NCI-H526 (cell line): ENCODE measurements at regions not wholly inside any gene's neighbourhood (a gene's known extent, or its start where the extent isn't known, plus 50 kb on each side); places are given as distances from the start of the nearest gene placed in this dataset.
"Not testable (repeated sequence)": the region's sequence is repeated elsewhere in the genome, so short reads cannot be mapped to it uniquely, and the experiment has no call there.

Experiments used
- DNase-seq, 2 experiments: peaks; one replicate each; lab custom pipeline; 2025; lab: John Stamatoyannopoulos, UW

DNA sequence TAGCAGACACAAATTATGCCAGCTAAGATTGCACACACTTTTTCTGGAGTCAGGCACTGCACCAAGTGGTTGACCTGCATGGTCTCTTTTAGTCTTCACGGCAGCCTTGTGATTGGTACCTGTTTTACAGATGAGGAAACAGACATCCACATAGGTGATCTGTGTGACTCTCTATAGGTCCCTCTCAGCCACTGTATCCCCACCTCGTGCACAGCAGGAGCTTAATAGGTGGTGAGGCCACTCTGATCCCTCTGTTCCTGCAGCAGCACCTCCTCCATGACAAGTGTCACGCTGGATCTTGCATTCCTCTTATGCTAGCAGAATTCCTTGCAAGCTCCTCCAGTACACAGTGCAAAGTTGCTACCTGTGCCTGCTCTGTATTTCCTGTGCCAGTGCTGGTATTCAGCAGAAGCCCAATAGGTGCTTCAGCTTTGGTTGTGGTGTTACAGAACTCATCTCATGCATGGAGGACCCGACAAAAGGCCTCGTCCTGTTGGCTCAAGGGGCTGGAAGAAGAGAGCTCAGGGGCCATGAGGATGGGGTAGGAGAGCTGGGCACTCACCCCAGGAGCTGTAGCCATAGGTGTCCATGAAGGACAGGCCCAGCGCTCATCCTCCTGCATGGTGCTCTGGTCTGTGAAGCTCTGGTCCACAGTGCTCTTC is 546.7 kb downstream of the PTPRU start:
- DNase-seq: no peak

DNA sequence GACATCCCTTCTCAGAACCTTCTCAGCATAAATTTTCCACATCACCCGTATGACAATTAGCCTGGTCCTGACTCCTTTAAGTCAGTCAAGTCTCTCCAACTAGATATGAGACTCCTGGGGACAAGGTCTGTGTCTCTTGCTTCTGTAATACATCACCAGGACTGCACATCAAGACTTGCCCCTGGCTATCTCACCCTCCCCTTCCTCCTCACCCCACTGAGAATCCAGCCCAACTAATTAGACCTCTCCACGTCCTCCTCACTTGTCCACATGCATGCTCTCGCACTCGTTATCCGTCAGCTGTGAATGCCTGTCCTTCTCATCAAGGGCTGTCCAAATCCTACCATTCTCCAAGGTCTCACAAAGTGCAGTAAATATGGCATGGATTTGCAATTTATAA is 542.8 kb downstream of the PTPRU start:
- no peak for DNase-seq

DNA sequence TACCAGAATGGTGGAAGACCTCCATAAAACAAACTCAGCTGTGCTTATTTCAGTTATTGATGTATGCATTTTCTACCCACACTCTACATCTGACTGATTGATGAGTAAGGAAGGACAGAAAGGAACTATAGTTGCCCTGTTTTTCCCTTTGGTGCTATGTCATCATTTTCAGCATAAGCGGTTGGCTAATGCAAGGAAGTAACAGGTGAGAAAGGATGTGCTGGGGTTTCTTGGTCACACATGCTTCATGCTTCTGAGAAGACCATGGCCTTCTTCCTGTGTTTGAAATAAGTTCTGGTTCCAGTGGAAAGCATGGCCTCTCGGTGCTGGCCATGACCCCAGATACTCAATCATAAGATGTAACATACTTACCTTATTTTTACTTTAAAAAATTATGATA is 541.2 kb downstream of the PTPRU start:
- DNase-seq: no peak

DNA sequence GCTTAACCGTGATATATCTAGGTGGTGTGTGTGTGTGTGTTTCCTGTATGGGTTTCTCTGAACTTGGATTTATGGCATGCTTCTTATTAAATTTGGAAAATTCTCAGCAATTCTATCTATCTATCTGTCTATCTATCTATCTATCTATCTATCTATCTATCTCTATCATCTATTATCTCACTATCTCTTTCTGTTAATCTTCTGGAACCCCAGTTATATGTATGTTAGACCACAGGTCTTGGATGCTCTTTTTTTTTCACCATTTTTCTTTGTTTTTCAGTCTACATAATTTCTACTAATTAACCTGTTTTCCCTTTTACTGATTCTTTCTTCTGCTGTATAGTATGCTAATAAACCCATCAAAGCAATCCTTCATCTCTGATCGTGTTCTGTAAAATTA is 538.0 kb downstream of the PTPRU start:
- no peak for DNase-seq

DNA sequence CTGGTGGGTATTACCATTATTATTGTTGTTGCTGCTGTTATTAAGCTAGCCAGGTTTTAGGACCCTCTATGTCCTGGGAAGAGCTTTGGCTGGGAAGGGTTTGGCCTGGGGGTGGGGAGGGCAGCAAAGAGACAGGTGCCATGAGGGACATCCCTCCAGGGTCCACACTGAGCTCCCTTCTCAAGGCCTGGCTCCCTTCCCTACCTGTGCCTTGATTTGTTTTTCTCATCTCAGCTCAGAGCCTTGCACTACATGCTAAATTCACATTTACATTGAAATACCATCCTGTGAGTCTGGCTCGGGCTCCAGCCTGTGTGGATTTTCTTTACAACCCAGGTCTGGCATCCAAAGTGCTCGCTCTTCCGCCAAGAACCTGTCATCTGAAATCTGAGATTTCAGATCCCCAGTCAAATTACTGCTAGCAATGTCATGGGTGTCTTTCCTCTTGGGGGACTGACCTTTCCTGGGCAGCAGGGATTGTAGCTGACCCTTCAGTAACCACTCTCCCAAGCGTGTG is 536.3 kb downstream of the PTPRU start:
- DNase-seq: no peak

DNA sequence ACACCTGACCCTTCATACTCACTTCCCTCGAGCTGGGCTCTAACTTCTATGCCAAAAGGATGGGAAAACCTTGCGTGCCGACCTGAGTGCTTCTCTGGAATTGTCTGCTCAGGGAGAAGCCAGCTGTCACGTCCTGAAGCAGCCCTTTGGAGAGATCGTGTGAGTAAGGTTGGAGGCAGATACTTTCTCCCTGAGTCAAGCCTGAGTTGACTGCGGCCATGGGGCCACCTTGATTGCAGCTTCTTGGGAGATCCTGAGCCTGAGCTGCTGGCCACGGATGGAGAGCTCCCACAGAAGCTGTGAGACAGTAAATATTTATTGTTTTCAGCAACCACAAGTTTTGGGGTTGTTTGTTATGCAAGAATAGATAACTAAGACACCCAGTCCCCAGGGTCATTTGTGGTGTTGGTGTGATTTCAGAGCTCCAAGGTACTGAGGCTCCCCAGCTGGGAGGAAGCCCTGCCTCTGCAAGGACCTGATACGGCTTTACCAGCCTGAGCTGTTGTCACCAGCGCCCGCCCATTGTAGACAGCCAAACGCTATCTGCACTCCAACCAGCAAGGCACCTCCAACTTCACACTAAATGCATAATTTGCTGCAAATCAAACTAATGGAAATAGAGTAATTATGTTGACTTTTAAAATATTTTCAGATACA is 531.6 kb downstream of the PTPRU start:
- no peak for DNase-seq

DNA sequence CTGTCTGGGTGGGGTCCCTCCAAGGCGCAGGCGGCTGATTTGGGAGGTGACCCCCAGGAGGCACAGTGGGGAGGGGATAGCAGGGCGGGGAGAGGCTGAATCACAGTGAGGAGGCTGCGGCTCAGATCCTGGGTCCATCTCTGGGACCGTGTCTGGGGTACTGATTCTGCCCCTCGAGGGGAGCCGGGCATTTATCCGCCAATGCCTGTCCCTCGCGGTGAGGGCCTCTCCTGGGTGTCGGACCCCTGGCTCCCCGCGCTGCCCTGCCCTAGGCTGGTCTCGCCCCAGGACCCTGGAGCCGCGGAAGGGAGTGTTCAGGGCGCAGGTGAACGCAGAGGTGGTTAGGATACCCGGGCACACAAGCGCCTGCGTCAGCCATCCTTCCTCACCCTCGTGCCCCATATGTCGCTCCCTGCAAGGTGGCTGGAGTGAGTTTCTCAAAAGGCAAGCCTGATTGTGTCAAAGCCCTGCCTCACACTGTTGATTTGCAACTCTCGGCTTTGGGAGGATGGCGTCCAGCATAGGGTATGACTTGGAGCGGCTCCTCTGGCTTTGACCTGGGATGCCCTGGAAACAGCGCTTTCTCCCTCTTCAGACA is 530.9 kb downstream of the PTPRU start:
- no peak for DNase-seq

DNA sequence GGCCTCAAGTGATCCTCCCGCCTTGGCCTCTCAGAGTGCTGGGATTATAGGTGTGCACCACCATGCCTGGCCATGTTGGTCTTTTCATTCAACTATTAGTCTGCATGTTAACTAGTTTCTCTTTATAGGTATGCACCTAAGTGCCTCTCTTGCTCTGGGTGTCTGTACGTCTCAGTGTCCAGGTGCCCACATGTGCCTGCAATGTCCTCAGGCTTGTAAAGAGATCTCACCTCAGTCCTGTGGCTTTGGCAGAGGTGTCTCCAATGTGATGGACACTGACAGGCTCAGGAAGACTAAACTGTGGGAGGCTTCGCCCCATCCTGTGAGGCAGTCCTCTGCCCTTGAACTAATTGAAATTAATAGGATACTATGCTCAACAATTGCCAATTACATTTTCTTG is 526.3 kb downstream of the PTPRU start:
- DNase-seq: no peak

DNA sequence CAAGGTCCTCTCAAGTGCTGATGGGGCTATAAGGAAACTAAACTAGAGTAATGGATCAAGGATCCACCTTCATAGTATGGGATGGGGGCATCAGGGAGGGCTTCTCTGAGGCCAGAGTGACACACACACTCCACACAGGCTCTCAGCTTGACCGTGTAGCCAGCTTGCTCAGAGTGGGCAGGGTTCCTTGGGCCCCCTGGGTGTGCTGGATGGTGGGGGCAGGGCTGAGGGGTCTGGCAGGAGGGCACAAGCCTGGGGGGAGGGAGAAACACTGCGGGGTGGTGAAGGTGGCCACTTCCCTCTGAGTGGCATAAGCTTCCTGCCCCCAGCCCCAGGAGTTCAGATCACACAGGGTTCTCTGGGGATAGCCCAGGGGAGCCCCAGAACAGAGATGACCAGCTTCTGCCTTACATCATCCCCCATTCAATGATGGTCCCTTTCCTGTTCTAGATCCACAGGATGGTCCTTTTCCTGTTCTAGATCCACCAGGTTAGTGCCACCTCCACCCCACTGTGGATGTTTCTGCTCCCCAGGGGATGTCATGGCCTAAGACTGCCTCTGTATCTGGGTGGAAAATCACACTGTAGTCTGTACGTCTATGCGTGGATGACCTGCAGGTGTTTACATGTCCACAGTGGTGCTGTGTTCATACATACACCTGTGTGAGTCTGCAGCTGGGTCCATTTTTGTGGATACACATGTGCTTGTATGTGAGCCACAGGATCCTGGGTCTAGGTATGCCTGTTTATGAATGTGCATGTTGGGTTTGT is 525.0 kb downstream of the PTPRU start:
- DNase-seq: no peak

DNA sequence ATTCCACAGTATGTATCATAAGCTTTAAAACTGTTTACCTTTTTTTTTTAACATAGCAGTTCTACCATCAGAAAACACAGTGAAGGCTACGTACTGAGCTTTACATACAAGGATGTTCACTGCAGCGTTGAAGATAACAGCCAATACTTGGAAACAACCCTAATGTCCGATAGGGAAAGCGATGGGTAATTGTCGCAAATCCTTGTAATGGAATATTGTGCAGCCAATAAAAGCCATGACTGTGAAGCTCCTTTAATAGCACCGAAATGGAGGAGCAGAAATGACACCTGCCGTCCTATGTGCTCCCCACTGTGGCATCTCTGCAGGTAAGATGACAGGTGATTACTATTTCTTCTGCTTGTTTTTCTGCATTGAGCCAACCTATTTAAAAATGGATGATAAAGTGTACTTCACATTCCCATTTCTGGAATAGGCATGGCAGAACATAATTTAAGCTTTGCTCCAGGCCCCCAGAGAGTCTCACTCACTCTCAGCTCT is 523.8 kb downstream of the PTPRU start:
- DNase-seq: no peak

DNA sequence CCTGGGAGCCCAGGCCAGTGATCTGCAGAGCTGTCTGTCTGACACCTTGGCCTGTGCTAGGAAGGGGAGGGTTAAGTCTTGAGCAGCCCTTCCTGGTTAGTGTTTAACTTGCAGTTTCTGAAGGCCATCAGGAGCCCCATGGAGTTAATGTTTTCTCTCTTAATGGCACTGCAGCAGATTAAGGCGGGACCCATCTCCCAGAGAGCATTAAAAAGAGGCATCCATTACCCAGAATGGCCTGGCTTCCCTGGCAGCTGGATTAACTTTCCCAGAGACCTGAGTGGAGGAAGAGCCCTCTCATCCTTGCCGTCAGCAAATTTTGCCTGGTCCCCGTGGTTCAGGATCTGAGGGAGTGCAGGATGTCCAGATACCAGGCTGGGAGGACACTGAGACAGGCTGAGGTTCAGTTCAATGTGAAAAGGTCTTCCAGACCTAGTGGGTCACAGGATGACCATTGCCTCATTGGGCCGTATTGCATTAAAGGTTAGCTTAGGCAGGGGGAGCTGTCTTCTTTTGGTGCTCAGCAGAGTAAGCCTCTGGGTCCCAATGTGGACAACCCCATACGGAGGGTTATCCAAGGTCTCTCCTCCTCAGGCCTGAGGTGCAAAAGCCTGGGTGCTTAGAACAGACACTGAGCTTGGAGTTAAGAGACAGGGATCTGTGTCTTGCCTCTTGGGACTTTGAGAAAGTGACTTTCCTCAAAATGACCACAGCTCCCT is 522.6 kb downstream of the PTPRU start:
- DNase-seq: no peak

DNA sequence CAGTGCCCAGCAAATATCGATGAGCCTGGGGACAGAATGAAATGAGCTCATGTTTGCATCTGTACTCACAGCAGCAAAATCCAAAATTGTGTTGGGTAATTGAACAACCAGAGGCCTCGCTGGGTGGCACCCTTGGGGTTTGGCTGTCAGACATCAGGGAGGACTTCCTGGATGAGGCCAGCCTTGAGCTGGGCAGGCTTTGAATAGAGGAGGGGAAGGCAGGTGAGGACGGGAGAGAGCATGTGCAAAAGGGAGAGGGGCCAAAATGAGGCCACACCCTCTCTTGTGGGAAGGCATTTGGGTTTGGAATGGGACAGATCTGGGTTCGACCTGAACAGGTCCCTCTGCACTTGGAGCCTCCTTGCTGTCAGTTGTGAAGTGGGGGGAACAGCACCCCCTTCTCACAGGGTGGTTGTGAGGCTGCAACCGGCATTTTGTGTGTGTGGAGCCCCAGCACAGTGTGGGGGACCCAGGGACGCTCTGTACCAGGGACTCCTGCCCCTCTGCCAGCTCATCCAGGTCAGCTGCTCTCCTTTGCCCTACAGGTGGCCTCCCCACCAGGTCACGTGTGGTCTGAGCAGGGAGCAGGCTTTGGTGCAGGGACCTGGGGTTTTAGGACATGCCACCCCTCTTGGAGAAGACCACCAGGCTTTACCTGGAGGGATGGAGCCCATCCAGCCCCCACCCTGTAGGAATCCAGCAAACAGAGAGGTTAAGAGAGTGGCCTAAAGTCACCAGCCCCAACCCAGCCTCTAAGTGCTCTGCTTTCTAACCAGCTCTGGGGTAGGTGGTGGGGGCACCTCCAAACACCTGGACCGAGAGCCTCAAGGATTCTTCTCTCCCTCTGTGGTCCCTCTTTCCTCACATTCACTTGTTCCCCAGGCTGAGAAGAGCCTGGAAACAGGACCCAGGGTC is 521.8 kb downstream of the PTPRU start:
- DNase-seq: no peak

DNA sequence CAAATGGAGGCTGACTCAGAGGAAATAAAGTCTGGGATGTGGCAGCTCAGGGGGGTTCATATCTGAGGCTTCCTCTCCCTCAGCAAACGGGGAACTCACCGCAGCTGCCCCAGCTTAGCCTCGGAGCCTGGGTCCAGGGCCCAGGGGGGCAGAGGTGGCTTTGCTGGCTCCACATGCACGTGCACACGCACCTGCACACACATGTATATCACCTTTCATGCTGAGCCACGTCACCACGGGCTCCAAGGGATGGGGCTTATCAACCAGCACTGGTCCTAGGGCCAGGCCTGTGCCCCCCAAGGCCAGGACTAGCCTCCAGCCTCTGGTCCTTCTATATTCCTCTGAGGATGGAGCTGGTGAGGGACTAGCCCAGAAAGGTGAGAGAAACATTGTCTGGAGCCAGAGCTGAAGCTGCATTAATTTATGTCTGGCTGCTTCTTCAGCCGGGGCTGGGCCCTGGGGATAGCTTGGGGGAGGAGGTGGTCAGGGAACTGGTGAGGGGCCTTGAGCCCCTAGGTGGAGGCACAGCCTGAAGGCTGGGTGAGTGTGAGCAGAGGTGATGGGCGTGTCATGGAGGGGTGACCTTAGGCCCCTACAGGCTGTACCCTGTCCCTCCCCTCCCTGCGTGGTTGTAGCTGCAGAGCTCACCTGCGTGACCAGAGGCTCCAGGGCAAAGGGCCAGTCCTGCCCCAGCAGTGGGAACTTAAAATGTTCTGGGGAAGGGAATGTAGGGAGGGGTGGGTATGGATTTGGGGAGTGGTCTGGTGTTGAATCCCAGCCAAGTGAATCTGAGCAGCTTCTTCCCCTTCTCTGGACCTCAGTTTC is 520.8 kb downstream of the PTPRU start:
- no peak for DNase-seq

DNA sequence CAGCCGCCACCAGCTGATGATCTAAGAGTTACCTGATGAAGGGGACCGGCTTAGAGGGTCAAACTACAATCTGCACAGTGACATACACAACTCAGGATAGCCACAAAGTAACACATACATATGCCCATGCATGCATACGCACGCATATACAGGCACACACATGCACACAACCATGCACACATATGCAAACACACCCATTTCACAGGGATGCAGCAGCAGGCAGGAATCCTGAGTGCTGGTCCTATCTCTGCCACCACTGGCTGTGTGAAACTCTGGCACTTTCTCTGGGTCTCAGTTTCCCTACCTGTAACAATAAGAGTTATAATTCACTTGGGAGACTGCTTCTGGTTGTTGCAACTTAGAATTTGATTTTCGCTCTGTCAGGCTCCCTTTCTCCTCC is 520.2 kb downstream of the PTPRU start:
- DNase-seq: no peak

DNA sequence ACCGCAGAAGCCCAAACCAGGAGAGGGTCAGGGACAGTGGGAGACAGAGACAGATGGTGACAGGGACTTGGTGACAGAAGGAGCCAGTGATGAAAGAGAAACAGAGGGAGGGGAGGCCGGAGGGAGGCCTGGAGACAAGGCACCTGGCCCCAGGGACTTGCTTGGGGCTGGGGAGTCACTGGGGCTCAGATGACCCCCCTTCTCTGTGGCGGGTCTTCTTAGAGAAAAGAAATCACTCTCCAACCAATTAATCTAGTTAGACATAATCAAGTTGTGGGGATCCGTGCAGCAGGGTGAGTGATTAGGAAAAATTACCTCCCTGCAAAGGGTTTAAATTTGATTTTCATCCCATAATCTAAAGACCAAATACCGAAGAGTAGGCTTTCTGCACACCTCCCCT is 519.8 kb downstream of the PTPRU start:
- no peak for DNase-seq

DNA sequence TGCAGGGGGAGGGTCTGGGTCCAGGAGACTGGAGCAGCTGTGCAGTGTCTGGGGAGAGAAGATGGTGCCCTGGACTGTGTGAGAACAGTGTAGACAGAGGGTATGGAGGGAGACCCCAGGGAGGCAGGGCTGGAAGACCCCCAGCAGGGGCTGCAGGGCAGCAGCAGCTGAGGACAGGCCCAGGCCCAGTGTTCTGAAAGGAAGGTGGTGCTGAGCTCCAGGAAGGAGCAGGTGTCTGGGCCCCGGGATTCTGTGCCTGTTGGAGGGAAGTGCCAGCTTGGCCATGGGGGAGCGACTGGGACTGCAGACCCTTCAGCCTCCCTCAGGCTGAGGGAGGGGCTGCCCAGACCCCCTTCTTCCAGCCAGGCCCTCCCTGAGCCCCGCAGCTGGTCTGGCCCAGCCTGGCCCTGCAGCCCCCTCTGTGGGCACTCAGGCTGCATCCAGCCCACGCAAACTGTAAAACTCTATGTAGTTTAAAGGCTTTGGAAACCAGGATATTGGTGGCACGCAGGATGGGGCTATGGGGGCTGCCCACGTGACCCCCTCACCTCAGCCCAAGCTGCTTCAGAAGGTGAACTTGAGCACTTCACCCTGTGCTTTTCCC is 519.2 kb downstream of the PTPRU start:
- DNase-seq: not testable (repeated sequence)

DNA sequence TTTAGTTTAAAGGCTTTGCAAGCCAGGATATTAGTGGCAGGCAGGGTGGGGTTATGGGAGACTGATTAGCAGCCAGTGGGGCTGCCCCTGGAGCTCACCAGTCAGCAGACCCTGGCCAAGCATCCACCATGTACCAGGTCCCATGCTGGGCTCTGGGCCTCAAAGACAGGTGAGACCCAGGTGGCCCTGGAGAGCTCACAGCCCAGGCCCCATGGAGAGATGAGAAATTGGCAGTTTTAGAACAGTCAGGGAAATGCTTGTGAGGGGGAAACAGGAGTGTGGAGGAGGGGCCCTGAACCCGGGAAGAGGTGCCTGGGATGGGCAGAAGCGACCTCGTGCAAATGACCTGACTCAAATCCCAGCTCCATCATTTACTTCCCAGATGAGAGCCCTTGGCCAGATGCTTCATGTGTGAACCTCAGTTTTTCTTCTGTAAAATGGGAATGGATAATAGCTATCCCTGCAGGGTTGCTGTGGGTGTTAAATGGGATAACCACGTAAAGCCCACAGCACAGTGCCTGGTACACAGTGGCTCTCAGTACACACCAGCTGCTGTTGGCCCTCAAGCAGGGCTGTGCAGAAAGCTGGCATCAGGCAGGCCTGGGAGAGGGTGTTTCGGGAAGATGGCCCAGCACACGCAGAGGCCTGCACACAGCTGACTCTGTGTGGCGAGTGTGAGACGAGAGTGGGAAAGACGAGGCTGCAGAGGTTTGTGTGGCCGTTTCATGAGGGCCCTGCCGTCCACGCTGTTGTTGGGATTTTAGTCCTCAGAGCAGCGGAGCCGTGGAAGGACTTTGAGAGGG is 518.5 kb downstream of the PTPRU start:
- no peak for DNase-seq

DNA sequence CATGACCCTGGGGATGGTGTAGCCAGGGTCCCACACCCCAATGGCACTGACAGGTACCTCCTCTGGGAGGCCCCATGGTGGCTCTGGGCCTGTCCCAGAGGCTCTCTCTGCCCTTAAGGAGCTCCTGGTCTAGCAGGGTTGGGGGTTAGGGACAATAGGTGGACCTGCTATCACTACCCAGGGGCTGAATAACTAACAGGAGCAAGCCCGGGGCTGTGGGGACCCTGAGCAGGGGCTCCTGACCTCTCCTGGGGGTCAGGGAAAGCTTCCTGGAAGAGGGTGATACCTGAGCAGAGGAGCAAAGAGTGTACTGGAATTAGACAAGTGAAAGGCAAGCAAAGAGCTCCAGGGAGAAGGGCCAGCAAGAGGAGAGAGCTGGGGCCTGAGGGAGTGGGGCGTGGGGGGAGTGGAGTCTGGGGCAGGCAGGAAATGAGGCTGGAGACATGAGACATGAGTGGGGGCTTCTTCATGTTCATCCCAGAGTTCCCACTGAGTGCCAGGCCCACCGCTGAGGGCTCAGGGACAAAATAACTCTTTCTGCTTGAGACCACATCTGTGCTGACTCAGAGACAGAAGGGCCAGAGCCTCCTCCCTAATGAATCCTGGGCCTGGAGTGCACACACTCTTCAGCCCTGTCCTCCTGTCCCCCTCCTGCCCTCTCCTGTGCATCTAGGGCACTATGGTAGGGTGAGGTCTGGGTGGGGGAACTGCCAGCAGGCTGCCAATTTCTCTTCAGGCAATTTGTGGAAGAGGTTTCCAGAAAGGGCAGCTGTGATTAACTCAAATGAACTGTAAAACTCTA is 517.6 kb downstream of the PTPRU start:
- DNase-seq: no peak
